ENCODE measurements at regions not wholly inside any gene's neighbourhood (a gene's known extent, or its start where the extent isn't known, plus 50 kb on each side); places are given as distances from the start of the nearest gene placed in this dataset.

- H3K14ac ChIP-seq (ENCODE audit: insufficient read length): no peak overlapping the region
- no peaks in the 10 kb centered on the region for H3K36me3 ChIP-seq (ENCODE audit: control insufficient read depth in 2 of 4, insufficient read depth in 4 of 4, low read length in 3 of 4)
- no peak overlapping the region for H3K4ac ChIP-seq (replicated peaks; ENCODE audit: insufficient read length, low read depth, low read length)
- no peak overlapping the region for H3K4me3 ChIP-seq (ENCODE audit: extremely low read depth in 1 of 4, insufficient read depth in 2 of 4, low read depth in 3 of 4, low read length in 4 of 4)
- H2BK20ac ChIP-seq (ENCODE audit: low read length): no peak overlapping the region
- no peak overlapping the region for H3K18ac ChIP-seq (ENCODE audit: extremely low read depth, low read length)
- H3K23ac ChIP-seq (ENCODE audit: insufficient read length): no peak overlapping the region
- ChIA-PET POLR2A (ENCODE audit: partially characterized antibody) (no interaction called here), CTCF (ENCODE audit: partially characterized antibody) (interaction anchor here (1.3 to 1.6 kb wide), 2 partner anchors 92 to 344 kb away, joined by 3 to 5 read pairs; no protein-coding TSS in a partner anchor)
- 0 out of 2 replicates have a peak overlapping the region, but pooled peaks have one; percentile 11 for H2BK12ac ChIP-seq (ENCODE audit: low read depth, low read length)
- H2BK15ac ChIP-seq (ENCODE audit: low read length): 0 out of 2 replicates have a peak overlapping the region, but pooled peaks have one; percentile 20
- H3K27me3 ChIP-seq (replicated peaks in 1 of 4; ENCODE audit: control insufficient read depth in 3 of 4, extremely low read depth in 1 of 4, insufficient read depth in 3 of 4, low read length in 3 of 4): no peaks in the 10 kb centered on the region
- no peak overlapping the region for H3K56ac ChIP-seq (replicated peaks; ENCODE audit: insufficient read length, low read depth, low read length)
- no peak overlapping the region for H4K8ac ChIP-seq (ENCODE audit: extremely low read depth, insufficient read depth, low read length)
- H3K79me1 ChIP-seq (ENCODE audit: low read depth, low read length): no peaks in the 10 kb centered on the region
- H2AFZ ChIP-seq (ENCODE audit: low read length): 0 out of 2 replicates have a peak overlapping the region, but pooled peaks have one; percentile 33
- H4K20me1 ChIP-seq (replicated peaks in 1 of 2; ENCODE audit: control insufficient read depth in 1 of 2, insufficient read depth in 2 of 2, low read length in 2 of 2): no peaks in the 10 kb centered on the region
- H2BK120ac ChIP-seq (replicated peaks; ENCODE audit: low read depth, low read length): no peak overlapping the region
- no peaks in the 10 kb centered on the region for H3K79me2 ChIP-seq (ENCODE audit: control insufficient read depth in 1 of 2, insufficient read depth in 2 of 2, low read length in 2 of 2)
- no peaks in the 10 kb centered on the region for H3K9me3 ChIP-seq (ENCODE audit: insufficient read depth in 2 of 2, low read depth in 1 of 2, low read length in 1 of 2)
- H4K5ac ChIP-seq (ENCODE audit: insufficient read length, low read depth, low read length): no peak overlapping the region
- no peak overlapping the region for H3K9ac ChIP-seq (replicated peaks in 1 of 4; ENCODE audit: extremely low read depth in 1 of 4, low read depth in 3 of 4, low read length in 3 of 4)
- H2BK5ac ChIP-seq (ENCODE audit: low read depth, low read length): 0 out of 2 replicates have a peak overlapping the region, but pooled peaks have one; percentile 3
- no peak overlapping the region for H3K27ac ChIP-seq (ENCODE audit: low read depth, low read length)
- WGBS, 2 experiments (ENCODE audit: extremely low coverage in 1 of 2, insufficient coverage in 1 of 2, insufficient read length in 1 of 2, insufficient replicate concordance in 2 of 2, low coverage in 1 of 2, low lambda C conversion rate in 2 of 2, missing lambda C conversion rate in 1 of 2): 92% methylated on average over 9 of the region's 9 CpGs; no CpG with 5 or more reads in 1 of the 2 experiments
- no peak overlapping the region for H2AK5ac ChIP-seq (ENCODE audit: low read depth, low read length)
- DNase-seq (ENCODE audit: low read depth in 1 of 2, low spot score in 2 of 2) (no peak), FAIRE-seq (no peak)
- H3K4me1 ChIP-seq (replicated peaks in 1 of 4; ENCODE audit: control insufficient read depth in 3 of 4, insufficient read depth in 4 of 4, low read length in 3 of 4): peaks cover 0 to 7% (median 5%) of the 10 kb centered on the region in 4 experiments; a peak in 4 of 7 replicates
- no peak overlapping the region for H4K91ac ChIP-seq (replicated peaks; ENCODE audit: insufficient read length, low read length)
- H3K4me2 ChIP-seq (ENCODE audit: insufficient read depth in 1 of 2, low read depth in 2 of 2, low read length in 2 of 2): no peak overlapping the region
- no peaks in the 10 kb centered on the region for H3K23me2 ChIP-seq (ENCODE audit: low read depth, low read length)
- TF ChIP-seq POLR2A (IDR thresholded peaks at IDR 0.05; ENCODE audit: control extremely low read depth in 1 of 2, low read depth in 2 of 2, low read length in 2 of 2) (no peak), RFX5 (IDR thresholded peaks at IDR 0.05; ENCODE audit: borderline replicate concordance, low read depth, low read length) (no peak), BRCA1 (IDR thresholded peaks at IDR 0.05; ENCODE audit: low read depth, low read length) (no peak), RAD21 (IDR thresholded peaks at IDR 0.05 in 1 of 2, conservative IDR thresholded peaks at IDR 0.05 in 1 of 2; ENCODE audit: low read depth in 2 of 2, low read length in 2 of 2) (no peak), JUND (IDR thresholded peaks at IDR 0.05; ENCODE audit: low read length) (no peak), ASH2L (IDR thresholded peaks at IDR 0.05; ENCODE audit: low read length) (no peak), SRF (IDR thresholded peaks at IDR 0.05; ENCODE audit: low read depth, low read length) (no peak), GTF2F1 (IDR thresholded peaks at IDR 0.05; ENCODE audit: borderline replicate concordance, low read depth, low read length) (no peak), USF2 (IDR thresholded peaks at IDR 0.05; ENCODE audit: low read length) (no peak), KDM1A (IDR thresholded peaks at IDR 0.05; ENCODE audit: borderline replicate concordance, low read length) (no peak), GABPA (IDR thresholded peaks at IDR 0.05; ENCODE audit: borderline replicate concordance, insufficient read depth, low read length) (no peak), CEBPB (IDR thresholded peaks at IDR 0.05; ENCODE audit: low read depth, low read length) (no peak), YY1 (IDR thresholded peaks at IDR 0.05; ENCODE audit: low read depth, low read length) (no peak), SUZ12 (IDR thresholded peaks at IDR 0.05; ENCODE audit: low read length) (no peak), CHD2 (IDR thresholded peaks at IDR 0.05; ENCODE audit: low read length) (no peak)
Observed at GRCh38 chr15:94673801-94674200, 442.4 kb downstream of the MCTP2 start.

Data from H1 (cell line).